AG09319 (cell line): ENCODE measurements at regions not wholly inside any gene's neighbourhood (a gene's known extent, or its start where the extent isn't known, plus 50 kb on each side); places are given as distances from the start of the nearest gene placed in this dataset.
"Not testable (repeated sequence)": the region's sequence is repeated elsewhere in the genome, so short reads cannot be mapped to it uniquely, and the experiment has no call there.

Experiments
- DNase-seq: peaks from one replicate; pipeline ENCODE4 v3.0.0-alpha.2; 2010; ENCODE audit warnings: low read depth; ENCODE audit errors: extremely low read depth
- TF ChIP-seq, protein P1 (sequence below): IDR thresholded peaks from 2 replicates; pipeline ENCODE4 v1.5.1; 2011; ENCODE audit warnings: low read depth, mild to moderate bottlenecking, inconsistent platforms, low read length, moderate library complexity

DNA sequence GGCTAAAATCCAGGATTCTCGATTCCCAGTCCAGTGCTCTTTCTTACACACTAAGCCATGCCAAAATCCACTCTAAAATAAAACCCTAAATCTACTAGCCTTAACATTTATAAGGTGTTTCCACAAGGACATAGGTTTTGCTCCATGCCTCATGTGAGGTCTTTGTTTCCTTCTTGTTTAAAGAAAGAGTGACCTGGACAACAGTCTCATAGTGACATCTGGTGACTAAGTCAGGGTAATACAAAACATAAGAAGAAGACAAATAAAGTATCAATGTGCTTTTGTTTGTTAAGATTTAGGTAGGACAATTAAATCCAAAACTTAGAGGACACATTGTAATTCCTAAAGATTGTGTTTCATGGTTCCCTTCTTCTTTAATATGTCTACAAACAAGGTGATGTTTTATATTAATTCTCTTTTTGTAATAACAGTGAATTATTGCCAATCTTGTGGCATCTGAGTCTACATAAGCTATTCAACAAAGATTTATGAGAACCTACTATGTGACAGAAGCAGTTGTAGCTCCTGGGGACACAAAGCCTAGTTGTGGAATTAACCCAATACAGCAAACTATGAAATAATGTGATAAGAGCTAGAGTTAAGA is 93.0 kb upstream of the TRIM77 start:
- DNase-seq: not testable (repeated sequence)
- TF ChIP-seq, protein P1, sequence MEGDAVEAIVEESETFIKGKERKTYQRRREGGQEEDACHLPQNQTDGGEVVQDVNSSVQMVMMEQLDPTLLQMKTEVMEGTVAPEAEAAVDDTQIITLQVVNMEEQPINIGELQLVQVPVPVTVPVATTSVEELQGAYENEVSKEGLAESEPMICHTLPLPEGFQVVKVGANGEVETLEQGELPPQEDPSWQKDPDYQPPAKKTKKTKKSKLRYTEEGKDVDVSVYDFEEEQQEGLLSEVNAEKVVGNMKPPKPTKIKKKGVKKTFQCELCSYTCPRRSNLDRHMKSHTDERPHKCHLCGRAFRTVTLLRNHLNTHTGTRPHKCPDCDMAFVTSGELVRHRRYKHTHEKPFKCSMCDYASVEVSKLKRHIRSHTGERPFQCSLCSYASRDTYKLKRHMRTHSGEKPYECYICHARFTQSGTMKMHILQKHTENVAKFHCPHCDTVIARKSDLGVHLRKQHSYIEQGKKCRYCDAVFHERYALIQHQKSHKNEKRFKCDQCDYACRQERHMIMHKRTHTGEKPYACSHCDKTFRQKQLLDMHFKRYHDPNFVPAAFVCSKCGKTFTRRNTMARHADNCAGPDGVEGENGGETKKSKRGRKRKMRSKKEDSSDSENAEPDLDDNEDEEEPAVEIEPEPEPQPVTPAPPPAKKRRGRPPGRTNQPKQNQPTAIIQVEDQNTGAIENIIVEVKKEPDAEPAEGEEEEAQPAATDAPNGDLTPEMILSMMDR: peak; percentile 33

DNA sequence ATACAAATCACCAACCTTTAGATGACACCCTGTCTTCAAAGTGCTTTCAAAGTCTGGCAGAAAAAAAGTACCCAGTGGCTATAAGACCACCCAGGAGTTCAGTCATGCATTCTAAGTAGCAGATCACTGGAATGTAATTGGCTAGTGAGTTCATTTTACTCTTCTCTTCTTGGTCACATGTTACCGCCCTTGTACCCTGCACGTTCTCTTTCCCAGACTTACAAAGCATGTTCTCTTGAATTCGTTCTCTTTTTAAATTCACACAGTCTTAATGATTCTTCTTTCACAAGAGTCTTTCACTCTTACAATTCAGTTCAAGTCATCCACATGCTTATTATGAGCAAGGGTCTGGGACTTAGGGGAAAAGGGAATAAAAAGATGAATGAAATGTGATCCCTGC is 89.4 kb upstream of the TRIM77 start:
- DNase-seq: not testable (repeated sequence)

DNA sequence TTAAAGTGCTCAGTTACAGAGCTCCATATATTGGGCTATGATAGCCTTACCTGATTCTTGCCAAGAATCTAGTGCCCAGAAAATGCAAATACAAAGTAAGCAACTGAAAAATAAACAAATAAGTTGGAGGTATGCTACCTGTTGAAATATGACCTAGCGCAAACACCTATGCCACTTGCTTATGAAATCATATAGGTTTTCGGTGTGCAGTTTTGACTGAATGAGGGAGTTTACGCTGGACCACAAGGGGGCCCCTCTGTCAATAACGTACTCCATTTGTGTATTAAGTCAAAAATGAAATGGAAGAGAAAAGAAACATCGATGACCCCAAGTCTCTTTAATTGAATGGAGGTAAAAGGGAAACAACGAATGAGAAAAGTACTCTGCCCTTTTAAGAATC is 84.9 kb upstream of the TRIM77 start:
- TF ChIP-seq, protein P1: no peak
- no peak for DNase-seq

DNA sequence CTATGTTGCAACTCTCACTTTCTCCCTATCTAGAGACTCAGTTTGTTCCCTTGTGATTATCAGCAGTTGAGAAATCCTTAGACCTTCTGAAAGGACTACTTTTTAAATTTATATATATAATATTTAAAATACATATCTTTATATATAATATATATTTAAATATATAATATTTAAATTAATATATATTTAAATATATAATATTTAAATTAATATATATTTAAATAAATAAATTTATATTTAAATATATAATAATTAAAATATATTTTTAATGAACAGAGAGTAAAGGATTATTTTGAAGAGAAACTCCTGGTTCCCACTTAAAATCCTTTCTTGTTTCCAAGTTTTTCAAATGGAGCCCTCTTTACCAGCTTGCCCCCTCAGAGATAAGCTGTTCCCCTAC is 83.7 kb upstream of the TRIM77 start:
- TF ChIP-seq, protein P1: no peak

DNA sequence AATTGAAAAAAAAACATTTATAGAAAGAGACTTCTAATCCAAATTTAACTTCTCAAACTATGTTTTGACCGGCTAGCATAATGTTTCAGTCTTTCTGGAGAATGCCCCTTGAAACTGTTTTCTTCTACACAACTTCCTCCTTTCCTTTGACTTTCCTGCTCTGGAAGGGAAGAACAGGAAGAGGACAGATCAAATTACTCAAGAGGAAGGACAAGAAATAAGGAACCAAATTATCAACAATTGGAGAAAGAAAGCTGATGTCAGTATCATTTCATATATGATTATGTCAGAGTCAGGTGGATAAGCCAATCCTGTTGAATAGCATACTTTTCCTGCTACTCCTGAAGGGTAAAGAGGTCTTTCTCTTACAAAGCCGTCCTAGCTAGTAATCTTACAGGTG is 83.2 kb upstream of the TRIM77 start:
- not testable (repeated sequence) for DNase-seq

More for the DNA sequence above, 83.7 kb upstream of the TRIM77 start:
- DNase-seq: no peak

DNA sequence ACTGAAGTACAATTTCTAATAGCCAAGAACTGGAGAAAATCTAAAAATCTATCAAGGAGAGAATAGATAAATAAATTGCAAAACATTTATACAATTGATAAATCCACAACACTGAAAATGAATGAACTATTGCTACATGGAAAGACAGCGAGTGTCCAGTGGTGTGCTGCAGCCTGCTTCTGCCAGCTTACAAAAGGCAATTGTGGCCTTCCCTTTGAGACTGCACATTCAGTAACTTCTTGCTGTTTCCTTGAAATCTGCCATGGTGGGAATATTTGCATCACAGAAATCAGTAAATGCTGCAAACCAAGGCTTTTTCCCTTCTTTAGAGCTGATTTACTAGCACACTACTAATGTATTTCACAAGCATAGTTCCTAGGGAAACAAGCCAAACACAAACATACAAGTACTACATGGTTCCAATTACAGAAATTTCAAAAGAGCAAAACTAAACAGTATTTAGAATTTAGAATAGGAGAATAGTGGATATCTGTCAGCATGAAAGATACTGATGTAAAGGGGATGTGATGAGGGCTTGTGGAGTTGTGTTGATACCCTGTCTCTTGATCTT is 76.9 kb upstream of the TRIM77 start:
- TF ChIP-seq, protein P1: no peak
- no peak for DNase-seq

DNA sequence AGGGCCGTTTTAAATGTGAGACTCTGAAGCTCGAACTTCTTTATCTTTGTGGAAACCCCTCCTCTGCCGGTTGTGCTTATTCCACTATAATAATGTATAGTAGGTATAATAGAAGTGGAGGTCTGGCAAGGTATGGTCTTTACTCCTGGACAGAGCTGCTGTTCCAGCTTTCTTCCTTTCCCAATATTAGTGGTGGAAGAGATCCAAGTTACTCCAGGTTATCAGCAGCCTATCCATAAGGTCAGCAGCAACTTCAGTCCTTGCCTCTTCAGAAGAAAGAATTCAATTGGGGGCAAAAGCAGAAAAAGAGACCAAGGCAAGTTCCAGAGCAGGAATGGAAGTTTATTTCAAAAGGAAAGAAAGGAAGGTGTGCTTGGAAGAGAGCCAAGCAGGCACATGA is 69.3 kb upstream of the TRIM77 start:
- not testable (repeated sequence) for DNase-seq

DNA sequence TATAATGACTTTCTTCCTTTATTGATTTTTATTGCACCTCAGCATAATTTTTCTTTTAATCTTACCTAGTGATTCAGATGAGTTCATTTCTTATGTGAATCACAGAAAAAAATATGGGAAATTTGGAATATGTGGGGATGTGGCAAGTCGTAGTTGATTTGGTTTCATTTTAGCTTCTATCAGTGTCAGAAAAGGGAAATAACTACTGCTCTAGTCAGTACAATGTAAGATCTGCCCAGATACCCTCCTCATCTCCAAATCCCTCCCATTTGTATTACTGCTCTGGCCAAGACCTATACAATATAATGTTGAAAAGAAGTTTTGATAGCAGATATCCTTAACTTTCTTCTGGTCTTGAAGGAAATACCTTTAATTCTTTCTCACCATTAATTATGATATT is 61.9 kb upstream of the TRIM77 start:
- not testable (repeated sequence) for DNase-seq

DNA sequence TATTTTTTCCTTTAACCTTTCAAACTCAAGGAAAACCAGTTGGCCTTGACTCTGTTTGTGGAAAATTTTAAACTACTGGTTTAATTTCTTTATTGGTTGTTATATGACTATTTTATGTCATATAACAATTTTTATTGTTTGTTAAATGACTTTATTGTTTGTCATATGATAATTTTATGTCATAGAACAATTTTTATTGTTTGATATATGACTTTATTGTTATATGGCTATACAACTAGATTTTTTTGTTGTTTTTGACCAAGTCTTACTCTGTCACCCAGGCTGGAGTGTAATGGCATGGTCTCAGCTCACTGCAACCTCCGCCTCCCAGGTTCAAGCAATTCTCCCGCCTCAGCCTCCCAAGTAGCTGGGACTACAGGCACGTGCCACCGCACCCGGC is 61.1 kb upstream of the TRIM77 start:
- DNase-seq: not testable (repeated sequence)

DNA sequence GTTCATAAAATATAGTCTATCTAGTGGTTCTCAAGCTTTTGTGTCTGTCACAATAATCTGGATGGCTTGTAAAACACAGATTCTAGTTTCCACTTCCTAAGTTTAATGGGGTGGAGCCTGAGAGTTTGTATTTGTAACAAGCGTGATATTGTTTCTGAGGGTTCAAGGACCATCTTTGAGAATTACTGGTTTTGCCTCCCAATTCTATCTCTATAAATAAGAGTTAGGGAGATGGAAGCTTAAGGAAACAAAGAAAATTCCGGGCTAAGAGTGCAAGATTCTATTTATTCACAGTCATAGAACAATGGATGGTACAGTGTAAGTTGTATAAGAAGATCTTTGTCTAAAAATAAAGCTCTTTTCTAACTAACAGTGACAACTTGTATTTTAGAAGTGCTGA is 55.4 kb upstream of the TRIM77 start:
- DNase-seq: not testable (repeated sequence)

DNA sequence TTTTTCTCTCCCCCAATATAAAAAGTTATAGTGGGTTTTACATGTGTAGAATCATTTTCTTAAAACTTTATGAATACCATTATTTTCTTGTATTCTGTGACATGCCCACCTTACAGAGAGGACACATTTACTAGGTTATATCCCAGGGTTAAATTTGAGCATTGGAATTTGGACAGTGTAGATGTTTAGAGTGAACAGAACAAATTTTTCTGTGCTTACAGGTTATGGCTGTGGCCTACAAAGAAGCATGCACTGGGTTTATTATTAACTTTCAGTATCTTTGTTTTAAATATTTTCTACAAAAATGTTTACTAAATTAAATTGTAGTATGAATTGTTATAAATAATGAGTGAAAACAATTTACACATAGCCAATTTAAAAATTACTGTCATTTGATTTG is 51.3 kb upstream of the TRIM77 start:
- not testable (repeated sequence) for DNase-seq

DNA sequence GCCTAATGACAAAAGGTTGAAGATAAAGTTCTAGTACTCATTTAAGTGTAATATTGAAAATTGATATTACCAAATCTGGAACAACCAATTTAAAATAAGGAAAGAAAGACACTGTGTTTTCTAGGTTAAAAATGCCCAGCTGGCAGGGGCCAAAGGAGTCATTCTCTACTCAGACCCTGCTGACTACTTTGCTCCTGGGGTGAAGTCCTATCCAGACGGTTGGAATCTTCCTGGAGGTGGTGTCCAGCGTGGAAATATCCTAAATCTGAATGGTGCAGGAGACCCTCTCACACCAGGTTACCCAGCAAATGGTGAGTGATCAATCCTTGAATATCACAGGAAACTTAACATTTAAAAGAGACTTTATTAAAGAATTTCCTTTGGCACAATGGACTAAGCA is 50.7 kb upstream of the TRIM77 start:
- not testable (repeated sequence) for DNase-seq
